AG04450 (cell line): ENCODE measurements at regions not wholly inside any gene's neighbourhood (a gene's known extent, or its start where the extent isn't known, plus 50 kb on each side); places are given as distances from the start of the nearest gene placed in this dataset.

Experiments used
- CTCF ChIA-PET: fragments of 300-600, 350-600 bp; formaldehyde crosslinking; extraction: SDS; loops from one replicate; lab custom pipeline; 2022; ENCODE audit warnings: antibody characterized with exemption, inconsistent platforms; lab: Charles Lee
- POLR2A ChIA-PET: fragments of 350-600 bp; formaldehyde crosslinking; extraction: SDS; loops from one replicate; lab custom pipeline; 2021; ENCODE audit warnings: antibody characterized with exemption, inconsistent platforms; lab: Yijun Ruan, JAX
- DNase-seq: peaks from one replicate; pipeline ENCODE4 v3.0.0-alpha.2; 2011; ENCODE audit warnings: low read depth, low spot score
- H3K27ac ChIP-seq: one replicate; pipeline ENCODE4 v1.5.1; 2012; ENCODE audit warnings: low read depth, low read length, control low read depth
- H3K27me3 ChIP-seq: one replicate; pipeline ENCODE4 v1.6.0; 2012; ENCODE audit warnings: low read length; ENCODE audit not compliant: control insufficient read depth, insufficient read depth
- H3K4me3 ChIP-seq: 2 replicates; pipeline ENCODE4 v1.5.1; 2011; ENCODE audit warnings: mild to moderate bottlenecking, low read depth, low read length, control low read depth
- H3K9me3 ChIP-seq: 2 replicates; pipeline ENCODE4 v1.5.1; 2012; ENCODE audit warnings: low read length; ENCODE audit not compliant: control insufficient read depth, insufficient read depth
- TF ChIP-seq, protein P1 (sequence below): IDR thresholded peaks from 2 replicates; pipeline ENCODE4 v1.5.1; 2011; ENCODE audit warnings: low read depth, low read length, control low read depth, inconsistent platforms

DNA sequence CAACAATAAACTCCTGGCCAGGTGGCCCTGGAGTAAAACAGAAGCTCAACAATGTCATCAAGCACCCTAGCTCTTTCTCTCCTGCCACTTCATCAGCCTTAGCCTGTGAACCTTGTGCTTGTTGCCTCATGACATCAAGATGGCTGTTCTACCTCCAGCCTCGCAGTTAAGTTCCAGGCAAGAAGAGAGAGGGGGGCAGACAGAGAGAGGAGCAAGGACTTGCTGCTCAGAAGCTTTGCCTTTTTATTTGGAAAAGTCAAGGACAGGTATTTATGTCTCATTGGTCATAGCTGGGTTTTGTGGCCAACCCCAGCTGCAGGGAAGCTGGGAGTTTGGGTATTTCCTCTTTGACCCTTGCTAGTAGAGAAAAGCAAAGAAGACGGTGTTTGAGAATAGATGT lies 60.3 kb upstream of the GADD45A start:
- ChIA-PET POLR2A (no interaction called here), CTCF (interaction anchor here (1.1 kb wide), 1 partner anchor 141 kb away, joined by 3 read pairs; no protein-coding TSS in a partner anchor)
- no peaks in the 10 kb centered on the region; the same call in 1 of the 2 replicates for H3K9me3 ChIP-seq
- no peak for DNase-seq
- no peak overlapping the region for H3K27ac ChIP-seq
- TF ChIP-seq, protein P1, sequence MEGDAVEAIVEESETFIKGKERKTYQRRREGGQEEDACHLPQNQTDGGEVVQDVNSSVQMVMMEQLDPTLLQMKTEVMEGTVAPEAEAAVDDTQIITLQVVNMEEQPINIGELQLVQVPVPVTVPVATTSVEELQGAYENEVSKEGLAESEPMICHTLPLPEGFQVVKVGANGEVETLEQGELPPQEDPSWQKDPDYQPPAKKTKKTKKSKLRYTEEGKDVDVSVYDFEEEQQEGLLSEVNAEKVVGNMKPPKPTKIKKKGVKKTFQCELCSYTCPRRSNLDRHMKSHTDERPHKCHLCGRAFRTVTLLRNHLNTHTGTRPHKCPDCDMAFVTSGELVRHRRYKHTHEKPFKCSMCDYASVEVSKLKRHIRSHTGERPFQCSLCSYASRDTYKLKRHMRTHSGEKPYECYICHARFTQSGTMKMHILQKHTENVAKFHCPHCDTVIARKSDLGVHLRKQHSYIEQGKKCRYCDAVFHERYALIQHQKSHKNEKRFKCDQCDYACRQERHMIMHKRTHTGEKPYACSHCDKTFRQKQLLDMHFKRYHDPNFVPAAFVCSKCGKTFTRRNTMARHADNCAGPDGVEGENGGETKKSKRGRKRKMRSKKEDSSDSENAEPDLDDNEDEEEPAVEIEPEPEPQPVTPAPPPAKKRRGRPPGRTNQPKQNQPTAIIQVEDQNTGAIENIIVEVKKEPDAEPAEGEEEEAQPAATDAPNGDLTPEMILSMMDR = no peak
- H3K27me3 ChIP-seq = no peaks in the 10 kb centered on the region
- H3K4me3 ChIP-seq = no peak overlapping the region

DNA sequence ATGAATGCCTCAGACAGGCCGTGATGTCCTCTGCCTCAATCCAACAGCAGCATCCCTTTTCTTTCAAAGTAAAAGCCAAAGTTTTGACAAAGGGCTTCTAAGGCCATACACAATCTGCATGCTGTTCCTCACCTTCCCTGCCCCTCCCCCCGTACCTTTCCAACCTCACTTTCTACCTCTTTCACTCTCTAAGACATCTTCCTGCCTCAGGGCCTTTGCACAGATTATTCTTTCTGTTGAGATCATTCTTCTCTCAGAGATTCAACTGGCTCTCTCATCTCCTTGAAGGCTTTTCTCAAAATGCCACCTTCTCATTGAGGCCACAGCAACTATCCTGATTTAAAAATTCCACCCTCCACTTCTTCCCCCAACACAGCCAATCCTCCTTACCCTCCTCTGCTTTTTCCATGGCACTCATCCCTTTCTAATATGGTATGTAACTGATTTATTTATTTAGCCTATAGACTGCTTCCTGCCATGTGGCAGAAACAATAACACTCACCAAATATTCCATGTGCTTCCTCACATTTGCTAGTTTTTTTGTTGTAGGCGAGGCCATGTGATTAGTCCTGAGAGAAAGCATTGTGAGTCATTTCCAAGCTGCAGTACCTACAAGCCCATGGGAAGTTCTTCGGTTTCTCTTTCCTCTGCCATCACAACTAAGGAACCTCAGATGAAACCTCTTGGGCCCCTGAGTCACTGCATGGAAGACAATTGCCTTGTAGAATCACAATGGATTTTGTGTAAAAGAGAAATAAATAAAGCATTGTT lies 58.7 kb upstream of the GADD45A start:
- TF ChIP-seq, protein P1 = no peak
- CTCF ChIA-PET = no interaction called here
- Histone ChIP-seq H3K27ac (no peak overlapping the region), H3K9me3 (no peaks in the 10 kb centered on the region; the same call in 1 of the 2 replicates), H3K27me3 (no peaks in the 10 kb centered on the region), H3K4me3 (no peak overlapping the region)
- DNase-seq = no peak
- POLR2A ChIA-PET = no interaction called here

DNA sequence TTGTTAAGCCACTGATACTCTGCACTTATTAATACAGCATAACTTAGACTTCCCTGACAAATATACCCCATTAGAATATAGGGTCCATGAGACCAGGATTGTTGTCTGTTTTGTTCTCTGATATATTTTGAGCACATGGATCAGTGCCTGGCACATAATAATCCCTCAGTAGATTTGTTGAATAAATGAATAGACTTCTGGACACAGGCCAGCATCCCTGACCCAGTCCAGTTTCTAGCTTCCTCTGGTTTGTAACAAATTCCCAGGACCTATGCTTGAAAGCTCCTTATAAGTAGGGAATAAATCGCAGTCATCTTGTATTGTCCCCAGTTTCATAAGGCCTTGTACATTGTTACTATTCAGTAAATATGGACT lies 58.2 kb upstream of the GADD45A start:
- no peaks in the 10 kb centered on the region; the same call in 1 of the 2 replicates for H3K9me3 ChIP-seq
- TF ChIP-seq, protein P1 = no peak
- CTCF ChIA-PET = no interaction called here
- H3K4me3 ChIP-seq = no peak overlapping the region
- H3K27me3 ChIP-seq = no peaks in the 10 kb centered on the region
- POLR2A ChIA-PET = no interaction called here
- DNase-seq = no peak
- H3K27ac ChIP-seq = no peak overlapping the region

DNA sequence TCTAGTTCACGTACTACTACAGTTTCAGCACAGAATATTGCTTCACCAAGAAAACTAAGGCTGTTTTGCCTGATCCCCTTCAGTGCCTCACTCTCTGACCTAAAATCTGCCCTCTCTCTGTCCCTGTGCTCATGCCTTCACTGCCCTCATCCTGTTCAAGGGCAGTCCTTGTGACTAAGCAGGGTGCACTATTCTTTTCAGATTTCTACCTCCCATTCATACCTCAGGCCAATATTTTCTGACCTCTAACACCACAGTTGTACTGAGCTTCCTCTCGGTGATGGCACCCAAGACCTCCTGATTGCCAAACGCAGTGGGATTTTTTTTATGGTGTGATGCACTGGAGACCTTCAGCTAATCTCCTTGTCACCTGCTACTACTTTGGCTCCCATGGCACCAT lies 57.7 kb upstream of the GADD45A start:
- Histone ChIP-seq H3K27ac (no peak overlapping the region), H3K9me3 (no peaks in the 10 kb centered on the region; the same call in 1 of the 2 replicates), H3K4me3 (no peak overlapping the region), H3K27me3 (no peaks in the 10 kb centered on the region)
- TF ChIP-seq, protein P1 = no peak
- POLR2A ChIA-PET = no interaction called here
- CTCF ChIA-PET = no interaction called here
- no peak for DNase-seq

DNA sequence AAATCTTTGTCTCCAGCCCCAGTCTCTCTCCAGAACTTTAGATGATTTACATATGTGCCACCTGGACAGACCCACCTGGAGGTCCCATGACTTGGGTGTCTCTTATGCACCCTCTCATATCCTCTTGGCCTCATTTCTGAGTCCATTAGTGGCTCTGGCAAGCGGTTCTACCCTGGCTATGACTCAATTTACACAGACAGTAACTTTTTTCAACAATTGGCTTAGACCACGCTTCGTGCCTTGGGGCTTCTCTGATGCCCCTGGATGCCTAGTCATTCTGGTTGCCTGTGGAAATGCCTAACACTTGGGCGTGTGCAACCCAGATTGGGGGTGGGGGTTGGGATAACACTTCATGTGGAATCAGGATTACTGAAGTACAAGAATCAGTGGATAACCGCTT lies 57.1 kb upstream of the GADD45A start:
- Histone ChIP-seq H3K9me3 (no peaks in the 10 kb centered on the region; the same call in 1 of the 2 replicates), H3K27me3 (no peaks in the 10 kb centered on the region), H3K27ac (no peak overlapping the region), H3K4me3 (no peak overlapping the region)
- no peak for DNase-seq
- ChIA-PET POLR2A (no interaction called here), CTCF (no interaction called here)
- TF ChIP-seq, protein P1 = no peak
